MCF 10A (cell line): ENCODE measurements at regions not wholly inside any gene's neighbourhood (a gene's known extent, or its start where the extent isn't known, plus 50 kb on each side); places are given as distances from the start of the nearest gene placed in this dataset.

ENCODE experiments used
- BruUV-seq: library from RNA; stranded (reverse); fragments of 400-500 nt; replicated peaks from 2 replicates; lab custom pipeline; 2021; lab: Mats Ljungman, UMichigan
- CTCF ChIA-PET: fragments of 300-600 bp; sonication (Branson Sonifier 250); formaldehyde crosslinking; extraction: SDS; loops from one replicate; lab custom pipeline; 2021; ENCODE audit warnings: antibody characterized with exemption, inconsistent platforms; lab: Yijun Ruan, JAX
- POLR2A ChIA-PET: fragments of 300-600, 350-650 bp; sonication (Branson Sonifier 250); formaldehyde crosslinking; extraction: SDS; loops from one replicate; lab custom pipeline; 2020; ENCODE audit warnings: antibody characterized with exemption, inconsistent platforms; lab: Yijun Ruan, JAX
- DNase-seq: peaks from one replicate; pipeline ENCODE4 v3.0.0-alpha.2; 2018; ENCODE audit not compliant: unreplicated experiment
- H3K27ac Mint-ChIP-seq: one replicate; pipeline ENCODE4 v1.8.0; 2022; ENCODE audit warnings: mild to moderate bottlenecking, low read depth, mixed read lengths; ENCODE audit not compliant: unreplicated experiment
- H3K27me3 Mint-ChIP-seq: one replicate; pipeline ENCODE4 v1.8.0; 2022; ENCODE audit warnings: mixed read lengths; ENCODE audit not compliant: insufficient read depth, unreplicated experiment
- H3K36me3 Mint-ChIP-seq: one replicate; pipeline ENCODE4 v1.8.0; 2022; ENCODE audit warnings: mild to moderate bottlenecking, moderate library complexity, mixed read lengths; ENCODE audit not compliant: insufficient read depth, unreplicated experiment
- H3K4me1 Mint-ChIP-seq: one replicate; pipeline ENCODE4 v1.8.0; 2022; ENCODE audit warnings: mixed read lengths; ENCODE audit not compliant: insufficient read depth, unreplicated experiment
- H3K4me3 Mint-ChIP-seq: one replicate; pipeline ENCODE4 v1.8.0; 2022; ENCODE audit warnings: mild to moderate bottlenecking, moderate library complexity, mixed read lengths; ENCODE audit not compliant: unreplicated experiment
- H3K9me3 Mint-ChIP-seq: one replicate; pipeline ENCODE4 v1.8.0; 2022; ENCODE audit warnings: mixed read lengths; ENCODE audit not compliant: unreplicated experiment
- intact Hi-C: fragments of 100-400 bp; cut with micrococcal nuclease; formaldehyde crosslinking; loops from 2 replicates; pipeline ENCODE4 v1.14.1; 2022
- TF ChIP-seq, protein P1 (sequence below): fragments of 200-600 bp; IDR thresholded peaks from one replicate; pipeline ENCODE4 v1.8.0; 2022; ENCODE audit warnings: antibody characterized with exemption, mild to moderate bottlenecking; ENCODE audit not compliant: unreplicated experiment

DNA sequence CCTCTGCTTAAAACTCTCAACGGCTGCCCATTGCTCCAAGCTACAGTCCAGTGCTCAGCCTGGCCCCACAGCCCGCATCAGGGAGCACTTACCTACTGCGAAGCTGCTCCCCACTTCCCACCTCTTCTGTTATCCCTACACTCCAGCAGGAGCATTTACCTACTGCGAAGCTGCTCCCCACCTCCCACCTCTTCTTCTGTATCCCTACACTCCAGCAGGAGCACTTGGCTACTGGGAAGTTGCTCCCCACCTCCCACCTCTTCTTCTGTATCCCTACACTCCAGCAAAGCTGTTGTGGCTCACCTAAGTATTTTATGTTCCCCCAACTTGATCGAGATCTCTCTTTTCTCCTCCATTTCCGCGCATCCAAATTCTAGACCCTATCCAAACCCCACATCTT, 563.3 kb upstream of the ZFP42 start:
- CTCF ChIA-PET, result interaction anchor here (0.6 kb wide), 1 partner anchor 494 kb away, joined by 3 read pairs; no protein-coding TSS in a partner anchor
- TF ChIP-seq, protein P1, sequence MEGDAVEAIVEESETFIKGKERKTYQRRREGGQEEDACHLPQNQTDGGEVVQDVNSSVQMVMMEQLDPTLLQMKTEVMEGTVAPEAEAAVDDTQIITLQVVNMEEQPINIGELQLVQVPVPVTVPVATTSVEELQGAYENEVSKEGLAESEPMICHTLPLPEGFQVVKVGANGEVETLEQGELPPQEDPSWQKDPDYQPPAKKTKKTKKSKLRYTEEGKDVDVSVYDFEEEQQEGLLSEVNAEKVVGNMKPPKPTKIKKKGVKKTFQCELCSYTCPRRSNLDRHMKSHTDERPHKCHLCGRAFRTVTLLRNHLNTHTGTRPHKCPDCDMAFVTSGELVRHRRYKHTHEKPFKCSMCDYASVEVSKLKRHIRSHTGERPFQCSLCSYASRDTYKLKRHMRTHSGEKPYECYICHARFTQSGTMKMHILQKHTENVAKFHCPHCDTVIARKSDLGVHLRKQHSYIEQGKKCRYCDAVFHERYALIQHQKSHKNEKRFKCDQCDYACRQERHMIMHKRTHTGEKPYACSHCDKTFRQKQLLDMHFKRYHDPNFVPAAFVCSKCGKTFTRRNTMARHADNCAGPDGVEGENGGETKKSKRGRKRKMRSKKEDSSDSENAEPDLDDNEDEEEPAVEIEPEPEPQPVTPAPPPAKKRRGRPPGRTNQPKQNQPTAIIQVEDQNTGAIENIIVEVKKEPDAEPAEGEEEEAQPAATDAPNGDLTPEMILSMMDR, result no peak

DNA sequence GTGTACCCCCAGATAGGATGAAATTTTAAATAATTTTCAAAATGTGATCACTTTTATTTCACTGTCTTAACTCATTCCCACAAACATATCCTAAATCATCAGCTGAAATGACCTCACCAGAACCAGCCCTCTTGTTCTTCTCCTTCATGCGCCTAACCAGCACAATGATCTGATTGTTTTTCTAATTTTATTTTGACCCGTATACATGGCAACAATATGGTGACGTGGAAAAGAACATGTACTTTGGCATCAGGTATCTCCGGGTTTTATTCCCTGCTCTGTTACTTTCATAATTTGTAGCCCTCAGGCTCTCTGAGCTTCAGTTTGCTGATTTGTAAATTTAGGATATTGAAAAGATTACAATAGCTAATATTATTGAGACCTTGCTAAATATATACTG, 562.4 kb upstream of the ZFP42 start:
- BruUV-seq, result no TSS peak
- no peaks in the 10 kb centered on the region for H3K9me3 Mint-ChIP-seq
- POLR2A ChIA-PET, result interaction anchor here (0.6 to 1.3 kb wide), 3 partner anchors 14 to 88 kb away, joined by 3 to 4 read pairs (median 3); no protein-coding TSS in a partner anchor
- TF ChIP-seq, protein P1, result no peak
- H3K36me3 Mint-ChIP-seq, result no peaks in the 10 kb centered on the region
- intact Hi-C loops, result no loop called here
- CTCF ChIA-PET, result interaction anchor here (0.9 kb wide), 1 partner anchor 42 kb away, joined by 4 read pairs; no protein-coding TSS in a partner anchor
- no peaks in the 10 kb centered on the region for H3K27me3 Mint-ChIP-seq
- H3K4me1 Mint-ChIP-seq, result no peaks in the 10 kb centered on the region
- no peak for DNase-seq
- no peak overlapping the region for H3K27ac Mint-ChIP-seq
- H3K4me3 Mint-ChIP-seq, result no peak overlapping the region

More for the DNA sequence above, 563.3 kb upstream of the ZFP42 start:
- BruUV-seq, result no TSS peak
- no peak overlapping the region for H3K27ac Mint-ChIP-seq
- POLR2A ChIA-PET, result interaction anchor here (1.3 kb wide), 1 partner anchor 15 kb away, joined by 4 read pairs; no protein-coding TSS in a partner anchor
- no peaks in the 10 kb centered on the region for H3K36me3 Mint-ChIP-seq
- no peaks in the 10 kb centered on the region for H3K4me1 Mint-ChIP-seq
- DNase-seq, result no peak
- no peaks in the 10 kb centered on the region for H3K27me3 Mint-ChIP-seq
- H3K9me3 Mint-ChIP-seq, result no peaks in the 10 kb centered on the region
- intact Hi-C loops, result no loop called here
- H3K4me3 Mint-ChIP-seq, result no peak overlapping the region

DNA sequence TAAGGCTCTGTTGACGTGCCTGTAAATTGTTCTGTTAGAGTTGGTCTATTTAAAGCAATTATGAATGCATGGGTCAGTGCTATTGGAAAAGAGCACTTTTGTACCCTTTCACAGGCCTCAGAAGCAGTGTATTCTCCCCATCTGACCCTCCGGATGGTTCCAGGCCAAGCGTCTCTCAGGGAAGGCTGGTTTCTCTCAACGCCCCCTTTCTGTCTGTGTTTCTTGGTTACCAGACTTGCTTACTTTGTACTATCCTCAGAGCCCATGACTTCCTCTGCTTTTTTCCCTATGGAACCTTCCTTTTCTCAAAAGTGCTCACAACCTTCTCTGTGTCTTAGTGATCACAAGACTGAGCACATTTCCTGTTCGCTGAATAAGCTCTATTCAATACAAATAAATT, 559.3 kb upstream of the ZFP42 start:
- Mint-ChIP-seq H3K4me1 (no peaks in the 10 kb centered on the region), H3K27ac (no peak overlapping the region), H3K27me3 (no peaks in the 10 kb centered on the region), H3K4me3 (no peak overlapping the region), H3K9me3 (no peaks in the 10 kb centered on the region), H3K36me3 (no peaks in the 10 kb centered on the region)
- ChIA-PET CTCF (no interaction called here), POLR2A (no interaction called here)
- no TSS peak for BruUV-seq
- DNase-seq, result no peak
- intact Hi-C loops, result no loop called here
- TF ChIP-seq, protein P1, result no peak

DNA sequence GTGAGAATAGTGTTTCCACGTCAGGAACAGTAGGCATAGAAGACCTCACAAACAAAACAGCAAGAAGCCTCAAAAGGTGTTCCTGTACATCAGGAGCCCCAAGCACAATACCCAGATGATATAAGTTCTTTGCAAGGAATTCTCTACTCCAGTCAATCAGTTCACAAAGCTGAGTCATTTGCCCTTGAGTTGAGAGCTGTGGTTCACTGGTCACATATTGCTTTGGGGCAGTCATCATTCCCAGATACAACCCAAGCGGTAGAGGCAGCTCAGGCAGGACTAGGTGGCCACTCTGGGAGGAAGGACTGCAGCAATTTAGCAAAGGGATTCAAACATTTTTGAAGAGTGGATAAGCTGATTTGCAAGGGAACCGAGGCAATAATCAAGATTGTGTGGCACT, 551.5 kb upstream of the ZFP42 start:
- Mint-ChIP-seq H3K27ac (no peak overlapping the region), H3K4me1 (peaks cover 6% of the 10 kb centered on the region), H3K4me3 (no peak overlapping the region), H3K36me3 (no peaks in the 10 kb centered on the region), H3K9me3 (peaks cover 7% of the 10 kb centered on the region), H3K27me3 (no peaks in the 10 kb centered on the region)
- TF ChIP-seq, protein P1, result no peak
- no TSS peak for BruUV-seq
- peak; percentile 1 for DNase-seq
- ChIA-PET CTCF (no interaction called here), POLR2A (no interaction called here)
- intact Hi-C loops, result no loop called here
